Body of pancreas (tissue), 4 donors: ENCODE measurements at regions not wholly inside any gene's neighbourhood (a gene's known extent, or its start where the extent isn't known, plus 50 kb on each side); places are given as distances from the start of the nearest gene placed in this dataset.
A peak's percentile ranks its signal among the peaks of the same experiment; 100 is the strongest.

Experiments used
- ATAC-seq: fragments of 150-250 bp; one replicate; pipeline ENCODE4 v1.9.1; 2016
- DNase-seq, 4 donors: peaks; one replicate each; pipeline ENCODE4 v3.0.0-alpha.2; 2019
- H3K27ac ChIP-seq, 4 donors: fragments of 200-600 bp; sonication (generic); 1 replicate in 3 of 4; 2 replicates in 1 of 4; pipeline versions ENCODE4 v1.5.1 to v1.6.1; 2016 to 2019; ENCODE audit warnings: mild to moderate bottlenecking in 1 of 4, mixed read lengths in 1 of 4, moderate library complexity in 1 of 4
- H3K27me3 ChIP-seq, 2 donors: fragments of 200-600 bp; sonication (generic); one replicate each; pipeline ENCODE4 v1.6.0; 2016; ENCODE audit warnings: mild to moderate bottlenecking in 1 of 2
- H3K36me3 ChIP-seq, 2 donors: fragments of 200-600 bp; sonication (generic); replicated peaks in 1 of 2; 2 replicates each; pipeline ENCODE4 v1.5.1; 2016; ENCODE audit warnings: low read depth in 2 of 2; ENCODE audit not compliant: insufficient read depth in 1 of 2
- H3K4me1 ChIP-seq: fragments of 200-600 bp; sonication (generic); one replicate; pipeline ENCODE4 v1.6.0; 2016
- H3K4me3 ChIP-seq, 2 donors: fragments of 200-600 bp; sonication (generic); 1 replicate in 1 of 2; 2 replicates in 1 of 2; pipeline ENCODE4 v1.5.1; 2016 to 2019
- H3K9me3 ChIP-seq, 3 donors: fragments of 200-600 bp; sonication (generic); 1 replicate in 2 of 3; 2 replicates in 1 of 3; pipeline ENCODE4 v1.5.1; 2016
- CTCF ChIP-seq, 7 experiments: fragments of 450-650 bp in 4 of 7; fragments of 200-600 bp in 3 of 7; sonication (generic) in 3 of 7; IDR thresholded peaks; one replicate each; pipeline ENCODE4 v1.5.1; 2016 to 2019; ENCODE audit warnings: antibody characterized with exemption in 7 of 7
- POLR2A ChIP-seq, 3 donors: fragments of 450-650 bp; IDR thresholded peaks; one replicate each; pipeline ENCODE4 v1.6.1; 2016; ENCODE audit warnings: antibody characterized with exemption in 3 of 3, mild to moderate bottlenecking in 2 of 3
- WGBS, 2 donors: methylation state at CpG; one replicate each; pipeline ENCODE4 v1.1.5; 2017; 5-methylcytosine and 5-hydroxymethylcytosine counted together
- intact Hi-C: fragments of 100-400 bp; cut with DNase I; formaldehyde crosslinking; loops from one replicate; pipeline ENCODE4 v1.15.1; 2023

- peaks cover 21% of the 10 kb centered on the region for H3K4me1 ChIP-seq
- intact Hi-C loops, result no loop called here
- no peaks in the 10 kb centered on the region for H3K27me3 ChIP-seq
- TF ChIP-seq CTCF (IDR thresholded peaks at IDR 0.05) (no peak), POLR2A (IDR thresholded peaks at IDR 0.05) (no peak)
- H3K4me3 ChIP-seq, result no peak overlapping the region
- 87 to 94% methylated on average over 2 of the region's 2 CpGs for WGBS, 2 donors
- H3K9me3 ChIP-seq, result no peaks in the 10 kb centered on the region
- no peaks in the 10 kb centered on the region for H3K36me3 ChIP-seq
- no peak for DNase-seq
- H3K27ac ChIP-seq, result peak overlapping the region in 2 of 4 donors; percentile 10 to 49
- no peak for ATAC-seq
Measured at GRCh38 chr1:173128742-173129141, 78.0 kb upstream of the TNFSF18 start.

GRCh38 chr1:173127369-173128307 lies 76.9 kb upstream of the TNFSF18 start:
- H3K4me3 ChIP-seq, result no peak overlapping the region
- no peaks in the 10 kb centered on the region for H3K36me3 ChIP-seq
- DNase-seq (peak; percentile 43 to 64 (median 56)), ATAC-seq (peak; percentile 69)
- no peaks in the 10 kb centered on the region for H3K9me3 ChIP-seq
- WGBS, 2 donors, result 11 to 26% methylated on average over 12 of the region's 12 CpGs
- peaks cover 32% of the 10 kb centered on the region for H3K4me1 ChIP-seq
- intact Hi-C loops, result no loop called here
- no peak for TF ChIP-seq POLR2A (IDR thresholded peaks at IDR 0.05)
- H3K27me3 ChIP-seq, result no peaks in the 10 kb centered on the region
- peak overlapping the region in 3 of 4 donors; percentile 10 to 49 (median 30) for H3K27ac ChIP-seq

GRCh38 chr1:173126421-173126820 lies 75.7 kb upstream of the TNFSF18 start:
- H3K27ac ChIP-seq, result no peak overlapping the region
- TF ChIP-seq POLR2A (IDR thresholded peaks at IDR 0.05) (no peak), CTCF (IDR thresholded peaks at IDR 0.05) (no peak)
- peaks cover 40% of the 10 kb centered on the region for H3K4me1 ChIP-seq
- H3K9me3 ChIP-seq, result no peaks in the 10 kb centered on the region
- H3K27me3 ChIP-seq, result no peaks in the 10 kb centered on the region
- no peak for DNase-seq
- 89 to 90% methylated on average over 2 of the region's 2 CpGs for WGBS, 2 donors
- H3K36me3 ChIP-seq, result no peaks in the 10 kb centered on the region
- no peak overlapping the region for H3K4me3 ChIP-seq
- intact Hi-C loops, result no loop called here
- ATAC-seq, result no peak

GRCh38 chr1:173122958-173123852 lies 72.5 kb upstream of the TNFSF18 start:
- H3K36me3 ChIP-seq, result no peaks in the 10 kb centered on the region
- H3K9me3 ChIP-seq, result no peaks in the 10 kb centered on the region
- peak; percentile 71 for ATAC-seq
- no peak for TF ChIP-seq POLR2A (IDR thresholded peaks at IDR 0.05)
- no peak for TF ChIP-seq CTCF (IDR thresholded peaks at IDR 0.05)
- H3K4me3 ChIP-seq, result no peak overlapping the region
- H3K27me3 ChIP-seq, result no peaks in the 10 kb centered on the region
- intact Hi-C loops, result no loop called here
- peak; percentile 24 to 77 (median 42) for DNase-seq
- peaks cover 32% of the 10 kb centered on the region for H3K4me1 ChIP-seq
- 46 to 55% methylated on average over 12 of the region's 12 CpGs for whole genome bisulfite sequencing, 2 donors
- peak overlapping the region in 3 of 4 donors; percentile 51 to 77 (median 66) for H3K27ac ChIP-seq
